ENCODE measurements at regions not wholly inside any gene's neighbourhood (a gene's known extent, or its start where the extent isn't known, plus 50 kb on each side); places are given as distances from the start of the nearest gene placed in this dataset.
"Not testable (repeated sequence)": the region's sequence is repeated elsewhere in the genome, so short reads cannot be mapped to it uniquely, and the experiment has no call there.

- DNase-seq (ENCODE audit: low read depth in 3 of 3) = no peak
These were observed 1366.8 kb upstream of the TMEM132C start for GRCh38 chr12:126899926-126900792.

DNA sequence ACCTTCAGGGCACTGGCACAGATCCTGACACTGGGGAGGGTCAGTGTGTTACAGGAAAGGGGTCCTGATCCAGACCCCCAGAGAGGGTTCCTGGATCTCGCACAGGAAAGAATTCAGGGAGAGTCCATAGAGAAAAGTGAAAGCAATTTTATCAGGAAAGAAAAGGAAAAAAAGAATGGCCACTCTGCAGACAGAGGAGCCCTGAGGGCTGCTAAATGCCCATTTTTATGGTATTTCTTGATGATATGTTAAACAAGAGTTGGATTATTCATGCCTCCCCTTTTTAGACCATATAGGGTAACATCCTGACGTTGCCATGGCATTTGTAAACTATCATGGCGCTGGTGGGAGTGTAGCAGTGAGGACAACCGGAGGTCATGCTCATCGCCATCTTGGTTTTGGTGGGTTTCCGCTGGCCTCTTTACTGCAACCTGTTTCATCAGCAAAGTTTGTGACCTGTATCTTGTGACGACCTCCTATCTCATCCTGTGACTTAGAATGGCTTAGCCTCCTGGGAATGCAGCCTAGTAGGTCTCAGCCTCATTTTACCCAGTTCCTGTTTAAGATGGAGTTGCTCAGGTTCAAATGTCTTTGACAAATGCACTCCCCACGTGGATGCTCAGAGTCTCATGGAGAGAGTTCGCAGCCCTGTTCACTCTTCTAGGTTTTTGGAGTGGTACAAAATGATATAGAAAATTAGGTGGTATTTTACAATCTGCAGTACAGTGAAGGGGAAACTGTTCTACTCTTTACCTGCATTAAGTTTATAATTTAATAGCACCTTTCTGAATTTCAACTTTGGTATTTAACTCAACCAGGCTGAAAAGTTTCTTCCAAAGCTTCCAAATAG, 1363.7 kb upstream of the TMEM132C start:
- DNase-seq (ENCODE audit: low read depth in 3 of 3) = no peak

DNA sequence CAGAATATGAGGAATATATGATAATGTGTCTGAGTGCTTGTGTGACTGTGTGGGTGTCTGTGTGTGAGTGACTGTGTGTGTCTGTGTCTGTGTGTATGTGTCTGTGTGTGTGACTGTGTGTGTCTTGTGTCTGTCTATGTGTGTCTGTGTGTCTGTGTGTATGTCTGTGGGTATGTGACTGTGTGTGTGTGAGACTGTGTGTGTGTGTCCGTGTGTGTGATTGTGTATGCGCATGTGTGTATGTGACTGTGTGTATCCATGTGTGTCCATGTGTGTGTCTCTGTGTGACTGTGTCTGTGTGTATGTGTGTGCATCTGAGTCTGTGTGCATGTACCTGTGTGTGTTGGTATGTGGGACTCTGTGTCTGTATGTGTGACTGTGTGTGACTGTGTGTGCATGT, 1361.2 kb upstream of the TMEM132C start:
- no peak for DNase-seq (ENCODE audit: low read depth in 3 of 3)

GRCh38 chr12:126907900-126908764, 1358.8 kb upstream of the TMEM132C start:
- no peak for DNase-seq (ENCODE audit: low read depth in 3 of 3)

DNA sequence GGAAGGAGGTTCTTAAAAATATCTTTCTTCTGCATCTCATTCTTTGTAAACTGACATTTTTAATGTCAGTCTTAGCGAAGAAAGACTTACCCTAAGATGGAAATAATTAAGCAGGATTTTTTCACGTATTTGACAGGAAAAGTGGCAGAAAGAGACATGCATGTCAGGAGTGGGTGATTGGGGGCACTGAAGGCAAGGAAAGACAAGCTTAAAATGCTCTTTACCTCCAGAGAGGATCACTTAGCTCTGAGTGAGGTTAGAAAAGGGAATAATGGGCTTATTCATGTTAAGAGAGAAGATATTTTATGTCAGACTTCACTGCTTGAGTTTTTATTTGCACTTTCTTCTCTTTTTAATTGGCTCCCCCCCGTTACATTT, 1358.2 kb upstream of the TMEM132C start:
- no peak for DNase-seq (ENCODE audit: low read depth in 3 of 3)

DNA sequence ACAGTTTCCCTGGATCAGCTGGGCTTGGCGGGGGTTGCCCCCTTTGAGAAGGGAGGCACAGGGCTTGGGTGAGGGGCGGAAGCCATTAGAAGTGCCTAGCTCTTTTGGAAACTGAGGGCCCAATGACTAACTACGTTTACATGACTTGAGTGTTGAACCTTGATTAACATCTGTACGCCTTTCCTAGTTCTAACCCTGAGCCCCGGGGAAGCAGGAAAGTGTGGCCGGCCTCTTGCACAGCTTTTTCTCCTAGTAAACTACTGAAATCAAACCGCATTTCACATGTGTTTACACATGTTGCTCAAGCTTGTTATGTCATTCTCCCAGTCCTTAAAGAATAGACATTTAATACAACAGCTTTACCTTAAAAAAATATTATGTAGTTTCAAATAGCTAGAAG, 1356.4 kb upstream of the TMEM132C start:
- no peak for DNase-seq (ENCODE audit: low read depth in 3 of 3)

GRCh38 chr12:126912111-126912510, 1354.9 kb upstream of the TMEM132C start:
- DNase-seq (ENCODE audit: low read depth in 3 of 3) = no peak

GRCh38 chr12:126914170-126914793, 1352.7 kb upstream of the TMEM132C start:
- no peak for DNase-seq (ENCODE audit: low read depth in 3 of 3)

GRCh38 chr12:126915309-126915708, 1351.7 kb upstream of the TMEM132C start:
- DNase-seq (ENCODE audit: low read depth in 3 of 3) = no peak

DNA sequence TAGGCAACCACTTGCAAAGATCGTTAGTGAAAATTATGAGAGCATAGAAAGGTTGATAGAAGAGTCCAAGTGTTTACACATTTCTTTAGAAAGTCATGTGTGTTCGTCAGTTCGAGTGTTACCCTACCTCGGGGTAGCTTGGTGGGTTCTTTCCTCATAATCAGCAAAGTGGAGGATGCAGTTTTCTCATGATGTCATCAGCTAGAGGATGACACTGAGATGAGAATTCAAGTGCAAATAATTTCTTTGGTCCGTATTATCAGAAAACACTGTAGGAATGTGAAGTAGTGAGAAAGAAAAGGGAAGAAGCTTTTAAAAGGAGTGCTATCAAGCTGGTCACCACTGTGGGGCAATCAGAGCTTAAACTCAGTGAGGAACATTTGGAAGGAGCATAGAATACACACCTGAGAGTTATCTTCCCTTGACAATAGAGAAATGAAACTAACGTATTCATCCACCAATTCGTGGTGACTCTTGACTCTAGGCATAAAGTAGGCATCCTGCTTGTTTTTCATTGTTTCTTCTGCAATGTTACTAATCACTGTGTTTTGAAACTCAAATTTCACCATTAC, 1340.9 kb upstream of the TMEM132C start:
- no peak for DNase-seq (ENCODE audit: low read depth in 3 of 3)

DNA sequence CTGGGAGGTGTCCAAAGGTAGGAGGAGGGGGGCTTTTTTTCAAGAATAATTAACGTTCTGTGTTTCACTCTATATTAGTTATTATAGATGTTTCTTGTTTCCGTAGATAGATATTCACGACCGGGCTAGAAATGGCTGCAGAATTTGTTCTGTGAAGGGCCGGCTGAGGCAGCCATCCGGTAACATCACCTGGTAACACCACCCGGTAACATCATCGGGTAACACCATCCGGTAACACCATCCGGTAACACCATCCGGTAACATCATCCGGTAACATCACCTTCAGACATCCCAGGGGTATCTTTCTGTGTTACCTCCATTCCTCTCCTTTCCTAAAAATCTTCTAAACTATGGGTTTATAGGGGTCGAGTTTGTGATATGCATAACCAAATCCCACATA, 1336.7 kb upstream of the TMEM132C start:
- DNase-seq (ENCODE audit: low read depth in 3 of 3) = no peak

DNA sequence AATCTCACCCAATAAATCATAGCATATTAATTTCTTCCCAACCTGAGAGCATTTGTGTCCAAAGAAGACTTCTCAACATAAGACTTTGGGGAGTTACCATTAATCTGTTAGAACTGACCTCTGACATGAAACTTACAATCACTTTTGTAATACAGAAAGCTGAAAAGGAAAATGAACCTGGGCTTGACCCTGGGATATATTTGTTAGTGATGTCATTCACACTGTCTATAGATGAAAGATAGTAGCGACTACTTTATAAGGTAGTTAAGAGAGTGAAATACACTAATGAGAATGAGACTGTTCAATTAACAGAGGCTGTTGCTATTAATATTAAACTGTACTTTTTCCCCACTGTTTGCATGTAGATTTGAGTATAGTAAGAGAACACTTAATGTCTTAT, 1334.8 kb upstream of the TMEM132C start:
- DNase-seq (ENCODE audit: low read depth in 3 of 3) = no peak

DNA sequence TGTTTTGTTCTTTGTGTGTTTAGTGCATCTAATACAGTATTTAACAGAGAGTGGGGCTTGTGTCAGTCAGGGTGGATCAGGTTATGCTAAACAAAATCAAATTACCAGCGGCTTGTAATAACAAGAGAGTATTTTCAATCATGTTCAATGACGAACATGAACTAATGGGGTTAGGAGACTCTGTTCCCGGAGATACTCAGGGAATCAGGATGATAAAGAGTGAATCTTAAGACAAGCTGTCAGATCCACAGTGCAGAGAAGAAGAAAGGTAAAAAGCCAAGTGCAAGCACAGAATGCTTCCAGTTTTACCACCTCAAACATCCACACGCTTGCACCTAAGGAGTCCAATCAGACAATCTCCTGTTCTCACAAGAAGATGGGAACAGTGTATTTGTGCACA, 1331.5 kb upstream of the TMEM132C start:
- no peak for DNase-seq (ENCODE audit: low read depth in 3 of 3)

DNA sequence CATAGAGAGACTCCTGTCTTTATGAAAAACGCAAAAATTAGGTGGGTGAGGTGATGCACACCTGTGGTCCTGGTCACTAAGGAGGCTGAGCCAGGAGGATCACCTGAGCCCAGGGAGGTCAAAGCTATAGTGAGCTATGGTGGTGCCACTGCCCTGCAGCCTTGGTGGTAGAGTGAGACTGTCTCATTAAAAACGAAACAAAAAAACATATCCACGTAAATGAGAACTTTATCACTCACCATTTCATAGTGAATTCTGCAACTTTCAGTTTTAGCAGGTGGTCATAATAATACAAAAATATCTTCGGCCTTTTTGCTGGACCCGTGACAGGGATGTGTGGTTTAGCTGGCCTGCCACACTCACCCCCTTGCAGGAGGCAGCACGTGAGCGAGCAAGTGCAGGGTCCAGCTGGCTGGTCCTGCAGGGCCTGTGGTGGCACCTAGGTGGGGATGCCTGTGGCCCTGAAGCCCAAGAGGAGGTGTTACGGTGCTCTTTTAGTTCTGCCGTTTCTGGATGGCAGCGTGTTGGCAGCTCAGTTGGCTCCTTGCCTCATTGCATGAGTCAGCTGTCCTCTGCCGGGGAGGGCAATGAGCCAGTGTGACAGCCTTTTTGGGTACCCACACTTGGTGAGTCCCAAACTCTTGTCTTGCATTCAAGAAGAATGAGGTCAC, 1330.7 kb upstream of the TMEM132C start:
- DNase-seq (ENCODE audit: low read depth in 3 of 3) = no peak

DNA sequence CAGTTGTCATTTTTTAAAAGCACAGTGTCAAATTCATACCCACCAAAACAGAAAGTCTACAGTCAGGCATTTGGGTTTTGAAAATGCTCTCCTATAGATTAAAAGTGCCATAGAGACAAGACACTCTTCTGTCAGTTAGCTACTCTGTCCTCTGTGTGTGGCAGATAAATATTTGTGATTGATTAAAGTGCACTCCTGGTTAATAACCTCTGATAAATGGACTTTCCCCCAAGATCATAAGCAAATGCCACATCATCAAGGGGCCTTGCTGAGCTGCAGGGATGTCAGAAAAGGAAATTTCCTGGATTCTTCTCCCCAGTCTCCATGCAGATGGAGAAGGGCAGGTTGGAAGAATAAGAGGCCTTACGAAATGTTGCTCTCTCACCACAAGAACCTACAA, 1329.5 kb upstream of the TMEM132C start:
- no peak for DNase-seq (ENCODE audit: low read depth in 3 of 3)

- DNase-seq (ENCODE audit: low read depth in 3 of 3) = no peak
These were observed 1322.3 kb upstream of the TMEM132C start for GRCh38 chr12:126944684-126945083.

GRCh38 chr12:126946958-126947357, 1320.0 kb upstream of the TMEM132C start:
- not testable (repeated sequence) for DNase-seq (ENCODE audit: low read depth in 3 of 3)

DNA sequence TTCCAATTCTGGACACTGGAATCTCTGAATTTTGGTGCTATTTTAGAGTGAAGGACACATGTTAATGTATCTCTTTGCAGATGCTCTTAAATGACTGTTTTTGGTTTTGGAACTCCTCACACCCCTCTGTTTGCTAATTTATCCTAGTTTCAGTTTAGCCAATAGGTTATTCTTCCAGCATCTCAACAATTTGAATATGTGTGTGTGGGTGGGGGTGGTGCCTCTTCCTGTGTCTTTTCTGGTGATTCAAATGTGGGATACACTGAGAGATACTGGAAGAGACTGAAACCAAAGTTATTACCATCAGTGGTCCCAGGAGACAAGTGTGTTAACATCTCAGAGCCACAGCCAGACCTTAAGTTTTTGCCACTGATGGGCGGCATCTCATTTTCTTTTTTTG, 1317.4 kb upstream of the TMEM132C start:
- DNase-seq (ENCODE audit: low read depth in 3 of 3) = no peak

GRCh38 chr12:126950266-126950665, 1316.7 kb upstream of the TMEM132C start:
- no peak for DNase-seq (ENCODE audit: low read depth in 3 of 3)
